ENCODE measurements at regions not wholly inside any gene's neighbourhood (a gene's known extent, or its start where the extent isn't known, plus 50 kb on each side); places are given as distances from the start of the nearest gene placed in this dataset.

GRCh38 chr10:30793093-30793492 lies 163.5 kb upstream of the LYZL2 start:
- in situ Hi-C loops (cut with MboI; ENCODE audit: low sequenced_read_pairs) = no loop called here

- in situ Hi-C loops (cut with MboI; ENCODE audit: low sequenced_read_pairs) = no loop called here
Measured at GRCh38 chr10:30792025-30792424, 162.5 kb upstream of the LYZL2 start.

GRCh38 chr10:30791197-30791611 lies 161.7 kb upstream of the LYZL2 start:
- in situ Hi-C loops (cut with MboI; ENCODE audit: low sequenced_read_pairs) = no loop called here

- in situ Hi-C loops (cut with MboI; ENCODE audit: low sequenced_read_pairs) = no loop called here
Measured at GRCh38 chr10:30789806-30790205, 160.3 kb upstream of the LYZL2 start.

- in situ Hi-C loops (cut with MboI; ENCODE audit: low sequenced_read_pairs) = no loop called here
Measured at GRCh38 chr10:30788307-30788706, 158.8 kb upstream of the LYZL2 start.

- in situ Hi-C loops (cut with MboI; ENCODE audit: low sequenced_read_pairs) = no loop called here
Measured at GRCh38 chr10:30786906-30787305, 157.4 kb upstream of the LYZL2 start.

- in situ Hi-C loops (cut with MboI; ENCODE audit: low sequenced_read_pairs) = no loop called here
Measured at GRCh38 chr10:30786131-30786530, 156.6 kb upstream of the LYZL2 start.

- in situ Hi-C loops (cut with MboI; ENCODE audit: low sequenced_read_pairs) = no loop called here
Measured at GRCh38 chr10:30784897-30785605, 155.5 kb upstream of the LYZL2 start.

GRCh38 chr10:30784524-30784896 lies 155.0 kb upstream of the LYZL2 start:
- in situ Hi-C loops (cut with MboI; ENCODE audit: low sequenced_read_pairs) = no loop called here

GRCh38 chr10:30783939-30784501 lies 154.5 kb upstream of the LYZL2 start:
- in situ Hi-C loops (cut with MboI; ENCODE audit: low sequenced_read_pairs) = no loop called here

- in situ Hi-C loops (cut with MboI; ENCODE audit: low sequenced_read_pairs) = no loop called here
Measured at GRCh38 chr10:30782537-30783461, 153.2 kb upstream of the LYZL2 start.

- in situ Hi-C loops (cut with MboI; ENCODE audit: low sequenced_read_pairs) = no loop called here
Measured at GRCh38 chr10:30782157-30782536, 152.6 kb upstream of the LYZL2 start.

- in situ Hi-C loops (cut with MboI; ENCODE audit: low sequenced_read_pairs) = no loop called here
Measured at GRCh38 chr10:30781670-30782121, 152.1 kb upstream of the LYZL2 start.

- in situ Hi-C loops (cut with MboI; ENCODE audit: low sequenced_read_pairs) = no loop called here
Measured at GRCh38 chr10:30778769-30779168, 149.2 kb upstream of the LYZL2 start.

GRCh38 chr10:30775779-30776591 lies 146.4 kb upstream of the LYZL2 start:
- in situ Hi-C loops (cut with MboI; ENCODE audit: low sequenced_read_pairs) = no loop called here

- in situ Hi-C loops (cut with MboI; ENCODE audit: low sequenced_read_pairs) = loop anchor here (25.0 kb wide), 1 partner anchor 713 kb away; no protein-coding TSS in a partner anchor
Measured at GRCh38 chr10:30774261-30774660, 144.7 kb upstream of the LYZL2 start.

GRCh38 chr10:30773501-30773900 lies 143.9 kb upstream of the LYZL2 start:
- in situ Hi-C loops (cut with MboI; ENCODE audit: low sequenced_read_pairs) = loop anchor here (25.0 kb wide), 1 partner anchor 714 kb away; no protein-coding TSS in a partner anchor

GRCh38 chr10:30770816-30771215 lies 141.3 kb upstream of the LYZL2 start:
- in situ Hi-C loops (cut with MboI; ENCODE audit: low sequenced_read_pairs) = loop anchor here (25.0 kb wide), 1 partner anchor 716 kb away; no protein-coding TSS in a partner anchor

GRCh38 chr10:30770229-30770628 lies 140.7 kb upstream of the LYZL2 start:
- in situ Hi-C loops (cut with MboI; ENCODE audit: low sequenced_read_pairs) = loop anchor here (25.0 kb wide), 1 partner anchor 717 kb away; no protein-coding TSS in a partner anchor

GRCh38 chr10:30769361-30769760 lies 139.8 kb upstream of the LYZL2 start:
- in situ Hi-C loops (cut with MboI; ENCODE audit: low sequenced_read_pairs) = loop anchor here (25.0 kb wide), 1 partner anchor 718 kb away; no protein-coding TSS in a partner anchor

All from HL-60/S4 (cell line).